ENCODE measurements at regions not wholly inside any gene's neighbourhood (a gene's known extent, or its start where the extent isn't known, plus 50 kb on each side); places are given as distances from the start of the nearest gene placed in this dataset.

- H3K79me2 ChIP-seq (ENCODE audit: control insufficient read depth, low read length) = no peaks in the 10 kb centered on the region
- 0 out of 2 replicates have a peak, but pooled peaks cover 3% of the 10 kb centered on the region for H3K9me3 ChIP-seq (ENCODE audit: control insufficient read depth, insufficient read depth, low read length)
- no peaks in the 10 kb centered on the region for H3K4me1 ChIP-seq (ENCODE audit: control insufficient read depth, low read length)
- H3K9me2 ChIP-seq (replicated peaks; ENCODE audit: control insufficient read depth, low read length) = no peaks in the 10 kb centered on the region
- no peak overlapping the region for H3K27ac ChIP-seq (ENCODE audit: low read depth, low read length)
- no peak overlapping the region for H3K4me2 ChIP-seq (ENCODE audit: low read length)
- TF ChIP-seq EZH2phosphoT487 (IDR thresholded peaks at IDR 0.05; ENCODE audit: borderline replicate concordance, low read length) = no peak
- TF ChIP-seq, protein P1, sequence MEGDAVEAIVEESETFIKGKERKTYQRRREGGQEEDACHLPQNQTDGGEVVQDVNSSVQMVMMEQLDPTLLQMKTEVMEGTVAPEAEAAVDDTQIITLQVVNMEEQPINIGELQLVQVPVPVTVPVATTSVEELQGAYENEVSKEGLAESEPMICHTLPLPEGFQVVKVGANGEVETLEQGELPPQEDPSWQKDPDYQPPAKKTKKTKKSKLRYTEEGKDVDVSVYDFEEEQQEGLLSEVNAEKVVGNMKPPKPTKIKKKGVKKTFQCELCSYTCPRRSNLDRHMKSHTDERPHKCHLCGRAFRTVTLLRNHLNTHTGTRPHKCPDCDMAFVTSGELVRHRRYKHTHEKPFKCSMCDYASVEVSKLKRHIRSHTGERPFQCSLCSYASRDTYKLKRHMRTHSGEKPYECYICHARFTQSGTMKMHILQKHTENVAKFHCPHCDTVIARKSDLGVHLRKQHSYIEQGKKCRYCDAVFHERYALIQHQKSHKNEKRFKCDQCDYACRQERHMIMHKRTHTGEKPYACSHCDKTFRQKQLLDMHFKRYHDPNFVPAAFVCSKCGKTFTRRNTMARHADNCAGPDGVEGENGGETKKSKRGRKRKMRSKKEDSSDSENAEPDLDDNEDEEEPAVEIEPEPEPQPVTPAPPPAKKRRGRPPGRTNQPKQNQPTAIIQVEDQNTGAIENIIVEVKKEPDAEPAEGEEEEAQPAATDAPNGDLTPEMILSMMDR (IDR thresholded peaks at IDR 0.05; ENCODE audit: low read depth, low read length, poor library complexity, severe bottlenecking) = no peak
- no peak overlapping the region for H3K4me3 ChIP-seq (ENCODE audit: low read length)
- no peaks in the 10 kb centered on the region for H3F3A ChIP-seq (ENCODE audit: control insufficient read depth, insufficient read depth)
- H3K36me3 ChIP-seq (ENCODE audit: control insufficient read depth, low read length) = no peaks in the 10 kb centered on the region
- no peaks in the 10 kb centered on the region for H3K27me3 ChIP-seq (ENCODE audit: control insufficient read depth, low read length)
- no peaks in the 10 kb centered on the region for H4K20me1 ChIP-seq (ENCODE audit: control insufficient read depth, insufficient read depth, low read depth, low read length)
Measured at GRCh38 chr5:116738615-116739261, 164.1 kb upstream of the SEMA6A start.

GRCh38 chr5:116738239-116738614, 163.6 kb upstream of the SEMA6A start:
- Histone ChIP-seq H3K9me3 (ENCODE audit: control insufficient read depth, insufficient read depth, low read length) (no peaks in the 10 kb centered on the region), H3K9me2 (replicated peaks; ENCODE audit: control insufficient read depth, low read length) (no peaks in the 10 kb centered on the region), H3F3A (ENCODE audit: control insufficient read depth, insufficient read depth) (no peaks in the 10 kb centered on the region), H3K27ac (ENCODE audit: low read depth, low read length) (no peak overlapping the region), H4K20me1 (ENCODE audit: control insufficient read depth, insufficient read depth, low read depth, low read length) (no peaks in the 10 kb centered on the region), H3K4me2 (ENCODE audit: low read length) (no peak overlapping the region), H3K36me3 (ENCODE audit: control insufficient read depth, low read length) (no peaks in the 10 kb centered on the region), H3K4me3 (ENCODE audit: low read length) (no peak overlapping the region), H3K4me1 (ENCODE audit: control insufficient read depth, low read length) (no peaks in the 10 kb centered on the region), H3K27me3 (ENCODE audit: control insufficient read depth, low read length) (no peaks in the 10 kb centered on the region), H3K79me2 (ENCODE audit: control insufficient read depth, low read length) (no peaks in the 10 kb centered on the region)
- no peak for TF ChIP-seq EZH2phosphoT487 (IDR thresholded peaks at IDR 0.05; ENCODE audit: borderline replicate concordance, low read length)
- TF ChIP-seq, protein P1 (IDR thresholded peaks at IDR 0.05; ENCODE audit: low read depth, low read length, poor library complexity, severe bottlenecking) = no peak

DNA sequence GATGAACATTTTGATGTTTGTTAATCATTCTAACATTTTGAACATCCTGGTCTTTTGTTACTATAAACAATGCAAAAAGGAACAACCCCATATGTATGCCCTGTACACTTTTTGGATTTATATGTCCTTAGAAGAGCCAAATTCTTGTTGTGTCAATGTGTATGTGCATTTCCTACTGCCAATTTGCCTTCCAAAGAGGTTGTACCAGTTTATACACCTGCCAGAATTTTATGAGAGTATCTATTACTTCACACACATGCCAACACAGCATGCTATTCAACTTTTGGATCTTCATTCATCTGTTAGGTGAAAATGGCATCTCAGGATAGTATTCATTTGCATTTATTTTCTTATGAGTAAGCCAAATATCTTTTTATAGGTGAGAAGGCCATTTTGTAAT, 162.0 kb upstream of the SEMA6A start:
- Histone ChIP-seq H3K27ac (ENCODE audit: low read depth, low read length) (no peak overlapping the region), H3K4me3 (ENCODE audit: low read length) (no peak overlapping the region), H4K20me1 (ENCODE audit: control insufficient read depth, insufficient read depth, low read depth, low read length) (no peaks in the 10 kb centered on the region), H3K36me3 (ENCODE audit: control insufficient read depth, low read length) (no peaks in the 10 kb centered on the region), H3K9me3 (ENCODE audit: control insufficient read depth, insufficient read depth, low read length) (no peaks in the 10 kb centered on the region), H3K79me2 (ENCODE audit: control insufficient read depth, low read length) (no peaks in the 10 kb centered on the region), H3F3A (ENCODE audit: control insufficient read depth, insufficient read depth) (no peaks in the 10 kb centered on the region), H3K9me2 (replicated peaks; ENCODE audit: control insufficient read depth, low read length) (no peaks in the 10 kb centered on the region), H3K27me3 (ENCODE audit: control insufficient read depth, low read length) (no peaks in the 10 kb centered on the region), H3K4me1 (ENCODE audit: control insufficient read depth, low read length) (no peaks in the 10 kb centered on the region), H3K4me2 (ENCODE audit: low read length) (no peak overlapping the region)
- no peak for TF ChIP-seq EZH2phosphoT487 (IDR thresholded peaks at IDR 0.05; ENCODE audit: borderline replicate concordance, low read length)
- TF ChIP-seq, protein P1 (IDR thresholded peaks at IDR 0.05; ENCODE audit: low read depth, low read length, poor library complexity, severe bottlenecking) = no peak
